HG02973 (cell line): ENCODE measurements at regions not wholly inside any gene's neighbourhood (a gene's known extent, or its start where the extent isn't known, plus 50 kb on each side); places are given as distances from the start of the nearest gene placed in this dataset.
"Not testable (repeated sequence)": the region's sequence is repeated elsewhere in the genome, so short reads cannot be mapped to it uniquely, and the experiment has no call there.

ENCODE experiments used
- ATAC-seq: cut with Tn5 transposase; IDR thresholded peaks from one replicate; pipeline ENCODE4 v1.9.1; 2021; ENCODE audit warnings: moderate library complexity; ENCODE audit not compliant: unreplicated experiment

GRCh38 chr11:127791844-127792243 is 791.3 kb upstream of the KIRREL3 start:
- no peak for ATAC-seq

GRCh38 chr11:127790592-127790991 is 790.0 kb upstream of the KIRREL3 start:
- no peak for ATAC-seq

- ATAC-seq, result no peak
Observed at GRCh38 chr11:127789927-127790326, 789.4 kb upstream of the KIRREL3 start.

- ATAC-seq, result not testable (repeated sequence)
Observed at GRCh38 chr11:127772938-127773337, 772.4 kb upstream of the KIRREL3 start.

- ATAC-seq, result not testable (repeated sequence)
Observed at GRCh38 chr11:127768931-127769330, 768.4 kb upstream of the KIRREL3 start.

- ATAC-seq, result no peak
Observed at GRCh38 chr11:127766734-127767133, 766.2 kb upstream of the KIRREL3 start.

- ATAC-seq, result no peak
Observed at GRCh38 chr11:127738771-127739286, 738.3 kb upstream of the KIRREL3 start.

GRCh38 chr11:127737499-127737898 is 736.9 kb upstream of the KIRREL3 start:
- ATAC-seq, result no peak

GRCh38 chr11:127733552-127733951 is 733.0 kb upstream of the KIRREL3 start:
- ATAC-seq, result no peak

- no peak for ATAC-seq
Observed at GRCh38 chr11:127726367-127726766, 725.8 kb upstream of the KIRREL3 start.

GRCh38 chr11:127723714-127724113 is 723.1 kb upstream of the KIRREL3 start:
- ATAC-seq, result no peak

GRCh38 chr11:127713226-127713625 is 712.7 kb upstream of the KIRREL3 start:
- ATAC-seq, result no peak

- no peak for ATAC-seq
Observed at GRCh38 chr11:127711748-127712147, 711.2 kb upstream of the KIRREL3 start.

- ATAC-seq, result no peak
Observed at GRCh38 chr11:127710831-127711230, 710.3 kb upstream of the KIRREL3 start.

GRCh38 chr11:127709960-127710359 is 709.4 kb upstream of the KIRREL3 start:
- ATAC-seq, result no peak

GRCh38 chr11:127693686-127694085 is 693.1 kb upstream of the KIRREL3 start:
- ATAC-seq, result no peak

GRCh38 chr11:127683321-127683720 is 682.8 kb upstream of the KIRREL3 start:
- ATAC-seq, result no peak

GRCh38 chr11:127679816-127680545 is 679.4 kb upstream of the KIRREL3 start:
- no peak for ATAC-seq

GRCh38 chr11:127678631-127679030 is 678.1 kb upstream of the KIRREL3 start:
- no peak for ATAC-seq

GRCh38 chr11:127677660-127678425 is 677.3 kb upstream of the KIRREL3 start:
- ATAC-seq, result no peak

GRCh38 chr11:127675581-127675980 is 675.0 kb upstream of the KIRREL3 start:
- no peak for ATAC-seq

- ATAC-seq, result no peak
Observed at GRCh38 chr11:127674754-127675153, 674.2 kb upstream of the KIRREL3 start.
